WERI-Rb-1 (cell line): ENCODE measurements at regions not wholly inside any gene's neighbourhood (a gene's known extent, or its start where the extent isn't known, plus 50 kb on each side); places are given as distances from the start of the nearest gene placed in this dataset.

ENCODE experiments used
- DNase-seq: peaks from one replicate; pipeline ENCODE4 v3.0.0-alpha.2; 2020
- H3K27ac ChIP-seq: fragments of 250-450 bp; sonication (Bioruptor Pico); 2 replicates; pipeline ENCODE4 v1.5.1; 2020; ENCODE audit warnings: mild to moderate bottlenecking, moderate library complexity
- H3K27me3 ChIP-seq: fragments of 250-450 bp; sonication (Bioruptor Pico); 2 replicates; pipeline ENCODE4 v1.5.1; 2021; ENCODE audit warnings: mild to moderate bottlenecking, low read depth, moderate library complexity; ENCODE audit not compliant: insufficient read depth, severe bottlenecking
- H3K36me3 ChIP-seq: fragments of 250-450 bp; sonication (Bioruptor Pico); 2 replicates; pipeline ENCODE4 v1.5.1; 2020; ENCODE audit warnings: mild to moderate bottlenecking, moderate library complexity
- H3K4me3 ChIP-seq: 2 replicates; pipeline ENCODE4 v1.5.1; 2011; ENCODE audit warnings: low read depth, mild to moderate bottlenecking, control low read depth, low read length
- H3K9me3 ChIP-seq: fragments of 250-450 bp; sonication (Bioruptor Pico); 2 replicates; pipeline ENCODE4 v1.5.1; 2021; ENCODE audit warnings: mild to moderate bottlenecking, moderate library complexity; ENCODE audit not compliant: severe bottlenecking
- TF ChIP-seq, protein P1 (sequence below): IDR thresholded peaks from 2 replicates; pipeline ENCODE4 v1.5.1; 2011; ENCODE audit warnings: low read depth, mild to moderate bottlenecking, control low read depth, inconsistent platforms, low read length

DNA sequence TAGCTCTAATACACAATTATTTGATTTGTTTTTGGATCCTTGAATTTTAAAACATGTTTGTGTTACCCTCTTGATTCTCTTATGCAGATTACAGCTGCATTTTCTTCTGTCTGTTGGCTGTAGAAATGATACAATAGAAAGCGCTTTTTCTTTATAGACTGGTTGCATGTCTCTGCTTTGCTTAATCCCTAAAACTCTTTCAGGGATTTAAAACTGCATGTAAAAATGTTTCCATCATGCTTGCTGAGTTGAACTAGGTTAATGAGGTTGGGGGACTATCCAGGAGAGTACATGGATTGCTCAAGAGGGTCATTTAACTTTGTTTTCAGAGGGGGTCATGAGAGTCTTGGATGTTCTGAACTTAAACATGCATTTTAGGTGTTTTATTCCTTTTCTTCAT, 166.4 kb upstream of the IFNG-AS1 start:
- TF ChIP-seq, protein P1, sequence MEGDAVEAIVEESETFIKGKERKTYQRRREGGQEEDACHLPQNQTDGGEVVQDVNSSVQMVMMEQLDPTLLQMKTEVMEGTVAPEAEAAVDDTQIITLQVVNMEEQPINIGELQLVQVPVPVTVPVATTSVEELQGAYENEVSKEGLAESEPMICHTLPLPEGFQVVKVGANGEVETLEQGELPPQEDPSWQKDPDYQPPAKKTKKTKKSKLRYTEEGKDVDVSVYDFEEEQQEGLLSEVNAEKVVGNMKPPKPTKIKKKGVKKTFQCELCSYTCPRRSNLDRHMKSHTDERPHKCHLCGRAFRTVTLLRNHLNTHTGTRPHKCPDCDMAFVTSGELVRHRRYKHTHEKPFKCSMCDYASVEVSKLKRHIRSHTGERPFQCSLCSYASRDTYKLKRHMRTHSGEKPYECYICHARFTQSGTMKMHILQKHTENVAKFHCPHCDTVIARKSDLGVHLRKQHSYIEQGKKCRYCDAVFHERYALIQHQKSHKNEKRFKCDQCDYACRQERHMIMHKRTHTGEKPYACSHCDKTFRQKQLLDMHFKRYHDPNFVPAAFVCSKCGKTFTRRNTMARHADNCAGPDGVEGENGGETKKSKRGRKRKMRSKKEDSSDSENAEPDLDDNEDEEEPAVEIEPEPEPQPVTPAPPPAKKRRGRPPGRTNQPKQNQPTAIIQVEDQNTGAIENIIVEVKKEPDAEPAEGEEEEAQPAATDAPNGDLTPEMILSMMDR: no peak
- H3K4me3 ChIP-seq: no peak overlapping the region
- no peaks in the 10 kb centered on the region for H3K27me3 ChIP-seq
- no peaks in the 10 kb centered on the region for H3K9me3 ChIP-seq
- H3K36me3 ChIP-seq: no peaks in the 10 kb centered on the region
- no peak for DNase-seq
- H3K27ac ChIP-seq: no peak overlapping the region

DNA sequence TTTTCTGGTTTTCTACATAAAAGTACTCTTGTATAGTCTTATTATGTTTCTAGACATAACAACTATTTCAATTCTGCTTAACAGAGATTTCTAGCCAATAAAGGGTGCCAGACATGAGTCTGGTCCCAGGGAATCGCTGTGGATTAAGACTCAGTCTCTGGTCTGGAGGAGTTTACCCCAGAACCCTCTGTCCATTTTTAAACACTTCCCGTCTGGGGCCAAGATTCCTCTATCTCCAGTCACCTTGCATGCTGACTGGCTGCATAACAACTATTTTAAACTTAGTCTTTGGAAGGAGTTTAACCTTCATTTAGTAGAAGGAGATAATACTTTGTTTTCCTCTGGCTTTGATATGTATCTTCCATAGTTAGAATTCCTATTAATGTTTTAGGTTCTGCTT, 163.1 kb upstream of the IFNG-AS1 start:
- TF ChIP-seq, protein P1: no peak
- H3K27me3 ChIP-seq: no peaks in the 10 kb centered on the region

DNA sequence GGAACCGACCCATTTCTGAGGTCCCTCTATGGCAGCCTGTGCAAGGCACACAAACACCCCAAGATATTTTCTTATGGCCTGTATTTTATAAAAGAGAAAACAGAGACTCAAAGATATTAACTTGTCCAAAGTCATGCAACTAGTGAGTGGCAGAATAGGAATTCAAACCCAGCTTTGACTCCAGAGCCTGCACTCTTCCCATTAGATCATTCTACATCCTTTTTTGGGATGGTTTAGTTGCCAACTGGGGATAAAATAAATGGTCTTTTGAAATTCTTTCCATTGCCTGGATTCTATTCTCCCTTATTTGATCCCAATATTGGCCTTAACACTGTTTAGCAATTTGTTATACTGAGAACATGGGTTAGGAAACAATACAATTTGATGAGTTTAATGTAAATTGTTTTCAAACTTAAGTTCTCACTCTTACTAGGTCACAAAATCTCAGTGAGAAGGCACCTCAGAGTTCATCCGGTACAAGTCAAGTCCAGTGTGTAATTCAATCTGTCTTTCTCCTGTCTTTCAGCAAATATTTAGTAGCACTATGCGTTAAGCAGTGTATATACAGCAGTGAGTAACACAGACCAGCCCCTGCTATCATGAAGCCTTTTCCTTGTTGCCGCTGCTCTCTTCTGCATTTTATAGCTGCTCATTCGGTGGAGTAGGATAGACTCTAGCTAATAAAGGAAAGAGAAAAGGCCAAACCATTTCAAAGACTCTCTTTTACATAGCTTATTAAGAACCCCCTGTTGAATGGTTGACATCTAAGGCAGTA, 162.1 kb upstream of the IFNG-AS1 start:
- Histone ChIP-seq H3K27me3 (no peaks in the 10 kb centered on the region), H3K27ac (no peak overlapping the region), H3K36me3 (no peaks in the 10 kb centered on the region), H3K4me3 (no peak overlapping the region), H3K9me3 (no peaks in the 10 kb centered on the region)
- TF ChIP-seq, protein P1: no peak
- no peak for DNase-seq

More for the DNA sequence above, 163.1 kb upstream of the IFNG-AS1 start:
- no peak overlapping the region for H3K4me3 ChIP-seq
- H3K36me3 ChIP-seq: no peaks in the 10 kb centered on the region
- H3K9me3 ChIP-seq: no peaks in the 10 kb centered on the region
- H3K27ac ChIP-seq: no peak overlapping the region
- DNase-seq: no peak

DNA sequence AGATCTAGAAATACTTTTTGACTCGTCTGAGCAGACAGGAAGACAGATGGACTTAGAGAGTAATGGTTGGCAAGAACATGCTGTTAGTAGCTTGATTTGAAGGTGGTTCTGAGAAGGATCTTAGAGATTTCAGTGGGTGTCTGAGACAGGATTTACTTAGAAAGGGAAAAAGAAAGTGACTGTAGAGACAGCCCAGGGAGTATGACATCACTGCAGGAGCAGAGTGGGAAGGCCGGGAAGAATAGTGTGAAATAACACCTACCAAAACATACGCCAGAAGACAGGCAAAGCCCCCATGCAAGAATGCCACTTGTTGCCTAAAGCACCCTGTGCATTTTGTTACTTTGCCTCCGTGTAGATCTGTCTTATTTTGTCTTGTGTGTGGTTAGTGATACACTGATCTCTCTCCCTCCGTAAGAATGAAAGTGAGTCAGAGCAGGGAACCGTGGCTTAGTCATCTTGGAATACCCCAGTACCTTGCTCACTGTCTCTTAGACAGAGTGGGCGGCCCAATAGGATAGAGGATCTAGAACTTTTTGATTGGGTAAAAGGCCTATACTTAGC, 161.3 kb upstream of the IFNG-AS1 start:
- TF ChIP-seq, protein P1: no peak
- Histone ChIP-seq H3K9me3 (no peaks in the 10 kb centered on the region), H3K27ac (no peak overlapping the region), H3K27me3 (no peaks in the 10 kb centered on the region), H3K4me3 (no peak overlapping the region), H3K36me3 (no peaks in the 10 kb centered on the region)
- no peak for DNase-seq

DNA sequence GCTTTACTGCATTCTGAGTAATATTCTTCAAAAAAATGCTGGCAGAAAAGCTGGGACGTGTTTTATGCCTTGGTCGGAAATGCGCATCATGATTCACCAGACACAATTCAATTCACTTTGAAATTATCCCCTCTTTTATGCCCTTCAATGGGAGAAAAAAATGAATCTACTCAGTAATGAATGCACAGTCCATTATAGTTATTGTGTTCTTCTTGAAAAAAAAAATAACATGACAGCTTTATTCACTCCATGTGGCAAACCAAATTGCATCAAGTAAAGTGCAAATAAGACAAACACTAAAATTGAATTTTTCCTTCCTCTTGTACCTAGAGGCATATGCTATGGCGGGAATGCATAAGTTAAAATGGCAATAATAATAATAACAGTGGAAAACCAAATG, 159.4 kb upstream of the IFNG-AS1 start:
- Histone ChIP-seq H3K27me3 (no peaks in the 10 kb centered on the region), H3K27ac (no peak overlapping the region), H3K4me3 (no peak overlapping the region), H3K9me3 (no peaks in the 10 kb centered on the region), H3K36me3 (no peaks in the 10 kb centered on the region)
- DNase-seq: no peak
- TF ChIP-seq, protein P1: no peak
